Astrocyte of the spinal cord (primary cell): ENCODE measurements at regions not wholly inside any gene's neighbourhood (a gene's known extent, or its start where the extent isn't known, plus 50 kb on each side); places are given as distances from the start of the nearest gene placed in this dataset.
A peak's percentile ranks its signal among the peaks of the same experiment; 100 is the strongest.
"Not testable (repeated sequence)": the region's sequence is repeated elsewhere in the genome, so short reads cannot be mapped to it uniquely, and the experiment has no call there.

Experiments used
- DNase-seq: peaks from one replicate; pipeline ENCODE4 v3.0.0; 2011; ENCODE audit warnings: low read depth, low spot score
- H3K4me3 ChIP-seq: 2 replicates; pipeline ENCODE4 v1.5.1; 2011; ENCODE audit warnings: low read depth, mild to moderate bottlenecking, low read length, moderate library complexity
- in situ Hi-C: cut with HindIII; loops from 2 replicates; pipeline ENCODE4 v1.10.0; 2017; ENCODE audit warnings: low sequenced_read_pairs
- TF ChIP-seq, protein P1 (sequence below): IDR thresholded peaks from 2 replicates; pipeline ENCODE4 v1.5.1; 2012; ENCODE audit warnings: low read depth, mild to moderate bottlenecking, low read length, inconsistent platforms

DNA sequence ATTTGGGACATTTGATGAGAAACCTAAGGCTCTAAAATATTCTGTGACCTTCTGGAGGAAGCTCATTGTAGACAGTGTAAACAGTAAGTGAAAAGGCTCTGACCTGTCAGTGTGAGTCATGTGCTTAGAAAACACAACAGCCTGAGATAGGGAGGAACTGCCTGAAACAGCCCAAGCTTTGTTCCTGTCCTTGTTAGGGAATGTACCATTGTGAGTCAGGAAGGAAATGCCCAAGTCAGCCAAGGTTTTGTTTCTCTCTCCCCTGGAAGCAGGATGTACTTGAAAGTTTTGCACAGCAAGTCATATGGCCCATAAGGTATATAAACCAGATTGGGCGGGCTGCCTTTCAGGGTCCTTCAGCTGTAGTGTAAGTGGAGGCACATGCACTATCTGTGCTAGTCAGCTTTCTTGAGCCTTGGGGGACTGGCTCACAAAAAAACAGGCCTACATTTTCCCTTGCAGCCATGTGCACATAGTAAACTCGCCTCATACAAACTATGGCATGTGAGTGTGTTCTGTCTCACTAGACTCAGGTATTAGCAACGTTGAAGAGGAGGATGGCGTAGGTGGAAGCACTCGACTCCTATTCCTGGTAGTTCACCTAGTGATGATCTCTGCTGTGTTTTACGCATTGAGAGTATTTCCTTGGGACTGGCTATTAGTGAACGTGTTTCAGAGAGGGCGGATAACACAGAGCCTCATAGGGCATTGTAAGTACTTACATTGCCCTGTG lies 141.2 kb upstream of the KLHL1 start:
- no peak overlapping the region for H3K4me3 ChIP-seq
- peak; percentile 85 for DNase-seq
- in situ Hi-C loops: no loop called here
- TF ChIP-seq, protein P1, sequence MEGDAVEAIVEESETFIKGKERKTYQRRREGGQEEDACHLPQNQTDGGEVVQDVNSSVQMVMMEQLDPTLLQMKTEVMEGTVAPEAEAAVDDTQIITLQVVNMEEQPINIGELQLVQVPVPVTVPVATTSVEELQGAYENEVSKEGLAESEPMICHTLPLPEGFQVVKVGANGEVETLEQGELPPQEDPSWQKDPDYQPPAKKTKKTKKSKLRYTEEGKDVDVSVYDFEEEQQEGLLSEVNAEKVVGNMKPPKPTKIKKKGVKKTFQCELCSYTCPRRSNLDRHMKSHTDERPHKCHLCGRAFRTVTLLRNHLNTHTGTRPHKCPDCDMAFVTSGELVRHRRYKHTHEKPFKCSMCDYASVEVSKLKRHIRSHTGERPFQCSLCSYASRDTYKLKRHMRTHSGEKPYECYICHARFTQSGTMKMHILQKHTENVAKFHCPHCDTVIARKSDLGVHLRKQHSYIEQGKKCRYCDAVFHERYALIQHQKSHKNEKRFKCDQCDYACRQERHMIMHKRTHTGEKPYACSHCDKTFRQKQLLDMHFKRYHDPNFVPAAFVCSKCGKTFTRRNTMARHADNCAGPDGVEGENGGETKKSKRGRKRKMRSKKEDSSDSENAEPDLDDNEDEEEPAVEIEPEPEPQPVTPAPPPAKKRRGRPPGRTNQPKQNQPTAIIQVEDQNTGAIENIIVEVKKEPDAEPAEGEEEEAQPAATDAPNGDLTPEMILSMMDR: no peak

DNA sequence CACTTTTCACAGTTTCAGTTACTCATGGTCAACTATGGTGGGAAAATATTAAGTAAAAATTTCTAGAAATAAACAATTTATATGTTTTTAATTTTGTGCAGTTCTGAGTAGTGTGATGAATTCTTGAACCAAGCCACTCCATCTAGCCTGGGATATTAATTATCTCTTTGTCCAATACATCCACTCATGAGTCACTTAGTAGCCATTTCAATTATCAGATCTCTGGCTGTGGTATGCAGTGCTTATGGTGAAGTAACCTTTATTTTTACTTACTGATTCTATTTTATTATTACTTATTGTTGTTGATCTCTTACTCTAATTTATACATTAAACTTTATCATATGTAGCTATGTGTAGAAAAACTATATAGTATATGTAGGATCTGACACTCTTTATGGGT lies 128.9 kb upstream of the KLHL1 start:
- peak; percentile 13 for DNase-seq
- TF ChIP-seq, protein P1: no peak
- no peak overlapping the region for H3K4me3 ChIP-seq
- in situ Hi-C loops: no loop called here

DNA sequence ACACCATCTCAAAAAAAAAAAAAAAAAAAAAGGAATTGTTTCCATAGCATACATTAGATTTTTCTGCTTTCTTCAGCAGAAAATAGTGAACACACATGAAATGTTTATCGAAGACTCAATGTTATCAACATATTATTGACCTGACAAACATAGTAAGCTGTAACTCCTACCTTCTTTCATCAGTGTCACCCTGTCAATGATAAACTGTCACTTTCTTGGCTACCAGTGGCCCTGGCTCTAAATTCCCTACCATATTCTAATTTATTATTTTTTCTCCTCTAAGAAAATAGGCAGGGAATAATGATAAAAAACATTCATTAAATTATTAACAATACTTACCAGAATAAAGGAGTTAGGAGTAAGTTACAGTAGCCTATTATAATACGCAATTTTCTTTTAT lies 127.3 kb upstream of the KLHL1 start:
- TF ChIP-seq, protein P1: no peak
- H3K4me3 ChIP-seq: no peak overlapping the region
- DNase-seq: no peak
- in situ Hi-C loops: no loop called here

DNA sequence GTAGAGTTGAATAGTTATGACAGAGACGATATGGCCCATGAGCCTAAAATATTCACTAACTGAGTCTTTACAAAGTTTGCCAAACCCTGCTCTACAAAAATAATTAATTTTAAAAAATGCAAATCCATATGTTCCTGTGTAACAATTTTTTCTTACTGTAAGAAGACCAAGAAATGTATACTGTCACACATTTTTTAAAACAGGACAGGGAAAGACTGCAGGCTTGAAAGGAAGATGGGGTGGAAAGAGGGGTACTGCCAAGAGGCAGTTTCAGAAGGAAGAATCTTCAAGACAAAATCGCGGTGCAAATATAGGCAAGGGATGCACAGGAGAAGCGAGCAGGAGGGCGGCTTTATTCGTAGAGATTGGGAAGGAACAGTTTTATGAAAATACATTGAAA lies 115.7 kb upstream of the KLHL1 start:
- DNase-seq: no peak
- TF ChIP-seq, protein P1: no peak
- H3K4me3 ChIP-seq: no peak overlapping the region
- in situ Hi-C loops: no loop called here

DNA sequence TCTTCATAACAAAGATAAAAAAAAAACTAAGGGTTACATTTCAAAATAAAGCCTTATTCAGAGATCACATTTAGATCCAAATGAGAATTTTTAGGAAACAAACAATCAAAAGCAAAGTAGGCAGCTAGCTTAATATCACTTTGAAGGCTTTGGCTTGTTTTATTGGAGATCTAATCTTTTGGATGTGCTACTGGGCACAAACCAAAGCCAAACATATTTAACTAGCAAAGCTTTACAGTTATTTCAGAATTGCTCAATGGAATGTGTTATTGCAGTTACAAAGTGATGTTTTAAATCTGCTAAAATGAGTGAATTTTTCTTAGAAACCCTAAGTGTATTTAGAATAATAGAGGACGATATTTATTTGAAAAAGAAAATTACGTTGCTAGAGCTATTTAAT lies 114.7 kb upstream of the KLHL1 start:
- in situ Hi-C loops: no loop called here
- TF ChIP-seq, protein P1: no peak
- no peak for DNase-seq
- no peak overlapping the region for H3K4me3 ChIP-seq

DNA sequence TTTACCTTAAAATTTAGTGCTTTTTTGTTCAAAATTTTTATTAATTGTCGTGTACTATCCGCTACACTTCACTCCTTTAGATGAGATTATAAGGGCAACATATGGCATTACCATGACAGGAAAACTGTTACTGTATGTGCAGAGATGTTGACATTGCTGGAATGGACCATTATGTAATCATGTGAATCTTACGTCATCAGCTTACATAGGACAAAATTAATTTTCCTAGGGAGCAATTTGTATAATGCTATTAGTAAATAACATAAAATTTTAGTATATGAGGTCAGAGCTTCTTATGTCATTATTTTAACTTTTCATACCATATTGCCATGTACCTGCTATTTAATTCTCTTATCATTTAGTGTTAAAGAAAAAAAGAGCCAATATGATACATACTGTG lies 110.4 kb upstream of the KLHL1 start:
- DNase-seq: no peak
- in situ Hi-C loops: no loop called here
- TF ChIP-seq, protein P1: no peak
- no peak overlapping the region for H3K4me3 ChIP-seq

DNA sequence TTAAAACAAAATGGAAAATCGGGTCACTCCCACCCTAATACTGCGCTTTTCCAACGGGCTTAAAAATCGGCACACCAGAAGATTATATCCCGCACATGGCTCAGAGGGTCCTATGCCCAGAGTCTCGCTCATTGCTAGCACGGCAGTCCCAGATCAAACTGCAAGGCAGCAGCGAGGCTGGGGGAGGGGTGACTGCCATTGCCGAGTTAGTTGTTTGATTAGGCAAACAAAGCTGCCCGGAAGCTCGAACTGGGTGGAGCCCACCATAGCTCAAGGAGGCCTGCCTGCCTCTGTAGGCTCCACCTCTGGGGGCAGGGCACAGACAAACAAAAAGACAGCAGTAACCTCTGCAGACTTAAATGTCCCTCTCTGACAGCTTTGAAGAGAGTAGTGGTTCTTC lies 100.7 kb upstream of the KLHL1 start:
- H3K4me3 ChIP-seq, in situ Hi-C loops, DNase-seq: not testable (repeated sequence)
